NCI-H774 (cell line): ENCODE measurements at regions not wholly inside any gene's neighbourhood (a gene's known extent, or its start where the extent isn't known, plus 50 kb on each side); places are given as distances from the start of the nearest gene placed in this dataset.
A peak's percentile ranks its signal among the peaks of the same experiment; 100 is the strongest.
"Not testable (repeated sequence)": the region's sequence is repeated elsewhere in the genome, so short reads cannot be mapped to it uniquely, and the experiment has no call there.

ENCODE experiments used
- DNase-seq: peaks from one replicate; lab custom pipeline; 2025; lab: John Stamatoyannopoulos, UW

GRCh38 chr16:52976539-52977167 lies 76.0 kb downstream of the CHD9NB start:
- no peak for DNase-seq

DNA sequence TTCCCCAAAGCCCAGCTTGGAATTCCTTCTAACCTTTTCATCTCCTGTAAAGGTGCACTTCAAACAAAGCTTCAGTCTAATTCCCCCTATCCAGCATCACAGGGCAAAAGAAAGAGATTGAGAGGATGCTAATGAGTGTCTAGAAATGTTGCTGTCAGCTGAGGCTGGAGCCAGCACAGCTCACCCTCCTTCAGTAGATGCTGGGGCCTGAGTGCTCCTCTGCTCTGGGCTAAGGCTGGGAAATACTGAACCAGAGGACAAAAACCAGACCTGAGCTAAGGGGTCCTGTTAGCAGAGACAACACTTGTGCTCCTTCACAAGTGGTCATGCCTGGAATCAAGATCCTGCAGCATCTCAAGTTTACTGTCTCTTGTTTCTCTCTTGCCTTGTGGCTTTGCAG lies 85.0 kb downstream of the CHD9NB start:
- DNase-seq = no peak

- no peak for DNase-seq
Measured at GRCh38 chr16:52964290-52964689, 88.4 kb downstream of the CHD9NB start.

GRCh38 chr16:52963855-52964242 lies 88.8 kb downstream of the CHD9NB start:
- no peak for DNase-seq

DNA sequence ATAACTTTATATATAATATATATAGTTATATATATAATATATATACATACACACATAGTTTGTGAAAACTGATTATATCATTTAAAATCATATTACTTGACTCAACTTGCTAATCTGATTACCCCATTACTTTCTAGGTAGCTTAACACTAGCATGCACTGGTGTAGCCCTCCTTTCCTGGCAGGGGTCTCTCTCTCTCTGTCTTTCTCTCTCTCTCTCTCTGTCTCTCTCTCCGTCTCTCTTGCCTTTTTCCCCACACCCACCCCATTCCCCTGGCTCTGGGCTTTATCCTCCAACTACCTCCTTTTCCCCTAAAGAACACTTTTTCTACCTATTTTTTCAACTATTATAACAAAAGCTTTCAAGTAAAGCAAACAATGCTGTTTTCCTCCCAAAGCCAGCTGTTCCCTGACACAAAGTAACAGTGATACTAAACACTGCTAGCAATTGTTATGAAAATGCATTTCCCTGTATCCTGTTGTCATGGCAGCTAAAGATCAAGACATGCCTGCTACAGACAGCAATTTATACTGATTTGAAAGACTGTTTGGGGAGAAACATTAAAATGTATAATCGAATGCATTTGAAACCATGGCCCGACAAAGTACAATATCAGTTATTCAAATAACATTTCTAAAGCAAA lies 89.4 kb downstream of the CHD9NB start:
- DNase-seq = no peak

DNA sequence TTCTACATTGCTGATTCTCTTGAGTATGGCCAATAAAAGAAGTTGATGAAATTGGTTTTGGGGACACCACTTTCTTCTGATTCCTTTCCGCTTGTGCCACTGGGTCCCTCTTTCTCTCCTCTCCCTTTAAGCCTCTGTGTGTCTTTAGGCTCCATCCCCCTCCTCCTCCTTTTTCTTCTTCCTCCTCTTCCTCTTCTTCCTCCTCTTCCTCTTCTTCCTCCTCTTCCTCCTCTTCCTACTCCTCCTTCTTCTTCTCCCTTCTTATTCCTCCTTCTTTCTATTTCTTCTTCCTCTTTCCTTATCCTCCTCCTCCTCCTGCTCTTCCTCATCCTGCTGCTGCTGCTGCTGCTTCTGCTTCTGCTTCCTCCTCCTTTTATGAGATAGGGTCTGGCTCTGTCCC lies 93.7 kb downstream of the CHD9NB start:
- DNase-seq = no peak

DNA sequence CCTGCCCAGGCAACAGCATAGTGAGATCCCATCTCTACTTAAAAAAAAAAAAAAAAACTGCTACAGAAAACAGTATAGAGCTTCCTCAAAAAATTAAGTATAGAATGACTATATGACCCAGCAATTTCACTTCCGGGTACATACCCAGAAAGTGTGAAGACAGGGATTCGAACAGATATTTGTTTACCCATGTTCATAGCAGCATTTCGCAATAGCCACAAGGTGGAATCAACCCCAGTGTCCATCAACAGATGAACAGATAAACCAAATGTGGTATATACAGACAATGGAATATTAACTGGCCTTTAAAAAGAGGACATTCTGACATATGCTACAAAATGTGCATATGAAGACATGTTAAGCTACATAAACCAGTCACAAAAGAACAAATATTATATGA lies 95.5 kb downstream of the CHD9NB start:
- no peak for DNase-seq

DNA sequence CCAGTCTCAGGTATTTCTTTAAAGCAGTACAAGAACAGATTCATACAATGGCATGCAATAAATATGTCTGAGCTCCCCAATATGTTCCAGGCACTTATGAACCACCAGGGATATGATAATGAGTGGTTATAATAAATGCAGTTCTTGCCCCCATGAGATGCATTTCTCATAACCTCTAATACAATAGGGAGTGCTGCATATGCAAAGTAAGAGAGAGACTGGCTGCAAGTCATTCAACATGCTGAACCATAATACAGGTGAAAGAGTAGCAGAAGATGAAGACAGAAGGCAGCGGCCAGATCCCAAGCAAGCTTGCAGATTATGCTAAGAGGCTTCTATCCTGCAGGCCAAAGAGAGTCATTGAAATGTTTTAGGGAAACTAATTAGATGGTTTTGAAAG lies 96.7 kb downstream of the CHD9NB start:
- DNase-seq = no peak

- DNase-seq = no peak
Measured at GRCh38 chr16:52953215-52953614, 99.5 kb downstream of the CHD9NB start.

- DNase-seq = no peak
Measured at GRCh38 chr16:52948946-52949345, 103.8 kb downstream of the CHD9NB start.

- DNase-seq = no peak
Measured at GRCh38 chr16:52932321-52932720, 120.4 kb downstream of the CHD9NB start.

DNA sequence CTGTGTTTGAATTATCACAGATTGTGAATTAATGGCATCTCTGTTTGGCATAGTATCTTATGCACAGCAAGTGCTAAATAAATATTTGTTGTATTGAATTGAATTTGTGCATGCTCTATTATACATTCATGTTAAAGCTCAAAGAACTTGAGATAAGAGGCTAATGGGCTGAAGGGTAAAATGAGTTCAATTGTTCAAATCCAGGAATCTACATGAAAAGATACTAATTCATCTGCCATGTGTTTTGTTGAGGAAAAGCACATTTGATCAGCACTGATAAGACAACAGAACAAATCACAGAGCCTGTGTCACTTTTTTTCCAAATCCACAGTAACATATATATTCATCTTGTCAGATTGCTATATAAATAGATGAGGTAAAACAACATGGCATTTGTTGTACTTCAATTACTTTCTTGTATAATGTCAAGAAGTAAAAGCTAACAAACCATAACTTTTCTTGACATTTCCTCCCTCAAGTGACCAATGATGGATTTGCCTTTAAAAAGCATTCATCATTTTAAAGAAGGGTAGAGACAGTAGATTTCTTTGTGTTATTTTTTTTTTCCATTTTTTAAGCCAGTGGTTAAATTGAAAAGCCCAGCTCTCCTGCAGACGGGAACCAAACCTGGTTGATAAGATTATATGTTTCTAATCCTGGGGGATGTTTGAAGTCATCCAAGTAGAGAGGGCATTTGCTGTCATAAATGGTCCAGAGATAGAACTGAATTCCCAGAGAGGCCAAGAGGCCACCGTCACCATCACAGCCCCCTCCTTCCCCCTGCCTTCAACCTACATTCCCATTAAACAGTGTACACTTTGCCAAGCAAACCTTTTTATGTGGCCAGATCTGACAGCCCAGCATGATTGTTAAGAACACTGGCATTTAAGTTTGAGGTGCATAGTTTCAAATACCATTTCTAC lies 123.0 kb downstream of the CHD9NB start:
- DNase-seq = peak; percentile 65

GRCh38 chr16:52928955-52929354 lies 123.7 kb downstream of the CHD9NB start:
- DNase-seq = no peak

DNA sequence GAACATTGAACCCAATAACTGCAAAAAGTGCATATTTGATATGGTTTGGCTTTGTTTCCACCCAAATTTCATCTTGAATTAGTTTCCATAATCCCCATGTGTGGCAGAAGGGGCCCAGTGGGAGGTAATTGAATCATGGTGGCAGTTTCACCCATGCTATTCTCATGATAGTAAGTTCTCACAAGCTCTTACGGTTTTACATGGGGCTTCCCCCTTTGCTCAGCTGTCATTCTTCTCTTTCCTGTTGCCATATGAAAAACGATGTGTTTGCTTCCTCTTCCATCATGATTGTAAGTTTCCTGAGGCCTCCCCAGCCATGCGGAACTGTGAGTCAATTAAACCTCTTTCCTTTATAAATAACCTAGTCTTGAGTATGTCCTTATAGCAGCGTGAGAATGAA lies 127.6 kb downstream of the CHD9NB start:
- DNase-seq = no peak

DNA sequence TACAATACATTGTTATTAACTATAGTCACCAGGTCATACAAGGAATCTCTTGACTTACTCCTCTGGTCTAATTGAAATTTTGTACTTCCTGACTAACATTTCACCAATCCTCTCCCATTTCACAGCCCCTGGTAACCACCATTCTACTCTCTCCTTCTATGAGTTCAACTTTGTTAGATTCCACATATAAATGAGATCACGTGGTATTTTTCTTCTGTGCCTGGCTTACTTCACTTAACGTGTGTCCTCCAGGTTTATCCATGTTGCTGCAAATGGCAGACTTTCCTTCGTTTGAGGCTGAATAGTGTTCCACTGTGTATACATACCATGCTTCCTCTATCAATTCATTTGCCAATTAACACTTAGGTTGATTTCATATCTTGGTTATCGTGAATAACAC lies 128.5 kb downstream of the CHD9NB start:
- DNase-seq = no peak

DNA sequence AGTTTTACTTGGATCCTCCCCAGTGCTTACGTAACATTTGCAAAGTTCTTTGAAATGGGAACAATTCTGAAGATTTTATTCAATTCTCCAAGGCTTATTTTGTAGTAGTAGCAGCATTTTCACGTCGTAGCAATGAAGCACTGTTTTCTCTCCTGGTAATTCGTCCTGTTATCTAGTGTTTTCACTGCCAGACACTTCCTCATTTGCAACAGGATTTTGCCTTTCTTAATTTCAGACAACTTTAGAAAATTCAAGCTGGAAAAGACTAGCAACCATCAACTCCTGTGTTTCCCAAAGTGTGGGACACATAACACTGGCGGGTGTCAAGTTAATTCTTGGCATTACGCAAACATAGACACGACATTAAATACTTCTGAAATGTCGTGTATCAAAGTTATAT lies 131.6 kb downstream of the CHD9NB start:
- DNase-seq = no peak

GRCh38 chr16:52920331-52920730 lies 132.4 kb downstream of the CHD9NB start:
- DNase-seq = no peak

- no peak for DNase-seq
Measured at GRCh38 chr16:52914428-52914827, 138.3 kb downstream of the CHD9NB start.

GRCh38 chr16:52912565-52913173 lies 140.0 kb downstream of the CHD9NB start:
- DNase-seq = peak; percentile 79

GRCh38 chr16:52908057-52908456 lies 144.6 kb downstream of the CHD9NB start:
- not testable (repeated sequence) for DNase-seq

DNA sequence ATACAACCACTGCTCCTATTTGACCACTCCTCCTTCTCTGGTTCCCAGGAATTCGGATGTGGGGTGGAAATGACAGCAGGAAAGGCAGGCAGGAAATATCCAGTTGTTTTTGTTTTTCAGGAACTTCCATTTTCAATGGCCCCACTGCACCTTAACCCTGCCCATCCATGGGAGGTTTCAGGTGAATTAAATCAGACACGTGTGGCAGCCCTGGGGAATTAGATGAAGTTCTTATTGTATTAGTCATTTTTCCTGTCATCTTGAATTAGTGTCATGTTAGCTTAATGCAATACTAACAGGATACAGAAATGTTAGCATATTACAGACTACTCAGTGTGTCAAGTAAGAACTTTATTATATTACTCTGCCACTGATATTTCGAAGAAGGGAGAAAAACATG lies 146.4 kb downstream of the CHD9NB start:
- no peak for DNase-seq

DNA sequence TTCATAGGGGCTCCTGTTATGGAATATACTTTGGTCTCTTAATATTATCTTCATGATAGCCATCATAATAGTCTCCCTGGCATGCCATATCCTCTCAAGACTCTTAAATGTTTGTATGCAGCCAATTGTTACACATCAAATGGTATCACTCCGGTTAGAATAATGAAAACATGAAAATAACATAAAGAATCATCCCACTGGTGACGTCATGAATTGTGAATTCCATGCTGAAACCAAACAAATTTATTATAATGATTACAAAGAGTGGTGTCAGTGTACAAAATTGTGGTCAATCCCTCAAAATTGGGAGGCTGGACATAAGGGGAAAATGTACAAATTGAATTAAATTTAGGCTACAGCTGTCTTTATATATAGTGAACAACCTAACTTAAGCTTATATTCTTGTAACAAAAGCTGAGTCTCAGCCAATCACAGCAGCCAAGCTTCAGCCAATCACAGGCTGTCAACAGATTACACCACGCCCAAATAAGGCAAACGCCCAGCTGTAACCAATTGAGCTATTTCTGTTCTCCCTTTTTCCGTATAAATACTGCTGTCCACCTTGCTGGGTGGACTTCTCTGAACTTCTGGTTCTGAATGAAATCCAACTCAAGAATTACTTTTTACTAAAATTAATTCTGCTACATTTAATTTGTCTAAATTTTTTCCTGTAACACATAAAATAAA lies 156.1 kb downstream of the CHD9NB start:
- DNase-seq = no peak
